ENCODE measurements at regions not wholly inside any gene's neighbourhood (a gene's known extent, or its start where the extent isn't known, plus 50 kb on each side); places are given as distances from the start of the nearest gene placed in this dataset.

DNA sequence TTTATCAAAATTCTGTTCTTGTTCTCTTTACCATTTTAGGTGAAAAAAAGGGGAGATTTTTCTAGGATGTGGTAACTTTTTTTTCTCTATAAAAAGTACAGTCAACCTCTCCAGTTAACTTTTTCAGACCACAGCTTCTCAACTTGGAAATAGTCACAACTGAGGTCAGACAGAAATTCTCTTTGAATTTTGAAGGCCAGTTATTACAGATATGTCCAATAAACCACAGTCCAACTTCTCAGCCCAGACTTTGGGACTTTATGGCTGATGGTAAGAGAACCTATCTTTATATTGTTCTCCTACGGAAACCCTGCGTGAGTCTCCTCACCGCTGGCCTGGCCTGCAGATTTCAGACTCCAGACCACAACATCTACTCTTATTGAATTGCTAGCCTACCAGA lies 176.7 kb downstream of the DACT1 start:
- TF ChIP-seq, protein P1, sequence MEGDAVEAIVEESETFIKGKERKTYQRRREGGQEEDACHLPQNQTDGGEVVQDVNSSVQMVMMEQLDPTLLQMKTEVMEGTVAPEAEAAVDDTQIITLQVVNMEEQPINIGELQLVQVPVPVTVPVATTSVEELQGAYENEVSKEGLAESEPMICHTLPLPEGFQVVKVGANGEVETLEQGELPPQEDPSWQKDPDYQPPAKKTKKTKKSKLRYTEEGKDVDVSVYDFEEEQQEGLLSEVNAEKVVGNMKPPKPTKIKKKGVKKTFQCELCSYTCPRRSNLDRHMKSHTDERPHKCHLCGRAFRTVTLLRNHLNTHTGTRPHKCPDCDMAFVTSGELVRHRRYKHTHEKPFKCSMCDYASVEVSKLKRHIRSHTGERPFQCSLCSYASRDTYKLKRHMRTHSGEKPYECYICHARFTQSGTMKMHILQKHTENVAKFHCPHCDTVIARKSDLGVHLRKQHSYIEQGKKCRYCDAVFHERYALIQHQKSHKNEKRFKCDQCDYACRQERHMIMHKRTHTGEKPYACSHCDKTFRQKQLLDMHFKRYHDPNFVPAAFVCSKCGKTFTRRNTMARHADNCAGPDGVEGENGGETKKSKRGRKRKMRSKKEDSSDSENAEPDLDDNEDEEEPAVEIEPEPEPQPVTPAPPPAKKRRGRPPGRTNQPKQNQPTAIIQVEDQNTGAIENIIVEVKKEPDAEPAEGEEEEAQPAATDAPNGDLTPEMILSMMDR (IDR thresholded peaks at IDR 0.05) = no peak
- TF ChIP-seq POLR2A (IDR thresholded peaks at IDR 0.05) = no peak
